ENCODE measurements at regions not wholly inside any gene's neighbourhood (a gene's known extent, or its start where the extent isn't known, plus 50 kb on each side); places are given as distances from the start of the nearest gene placed in this dataset.

DNA sequence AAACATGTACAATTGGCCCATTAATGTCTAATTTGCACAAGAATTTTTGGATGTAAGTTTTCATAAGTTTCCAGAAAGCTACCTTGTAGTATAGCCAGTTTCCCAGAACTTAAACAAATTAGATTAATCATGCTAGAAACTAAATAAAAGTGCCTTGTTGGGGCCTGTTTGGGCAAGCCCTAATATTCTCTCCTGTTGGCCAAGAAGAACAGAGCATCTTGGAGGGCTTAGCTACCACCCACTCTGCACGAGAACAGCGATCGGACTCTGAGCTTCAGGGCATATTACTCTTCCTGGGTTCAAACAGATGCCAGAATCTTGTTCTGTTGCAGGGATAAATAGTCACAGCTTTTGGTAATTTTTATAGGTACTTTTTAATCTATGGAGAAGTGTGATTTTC is 88.2 kb downstream of the GAS1 start:
- no peak overlapping the region for H3K4me3 ChIP-seq (ENCODE audit: low read length in 3 of 3)
- no peak overlapping the region for H3K27ac ChIP-seq (ENCODE audit: low read depth, low read length)
- no peaks in the 10 kb centered on the region for H3K9me3 ChIP-seq (ENCODE audit: control insufficient read depth in 3 of 3, low read length in 3 of 3)
- H3K36me3 ChIP-seq (ENCODE audit: control insufficient read depth in 3 of 3, insufficient read depth in 3 of 3, low read length in 3 of 3), result no peaks in the 10 kb centered on the region
- no peak overlapping the region for H3K9ac ChIP-seq (ENCODE audit: low read depth in 1 of 3, low read length in 3 of 3)
- peaks cover 0 to 7% (median 2%) of the 10 kb centered on the region in 3 donors for H3K4me1 ChIP-seq (ENCODE audit: control insufficient read depth in 3 of 3, insufficient read depth in 3 of 3, low read length in 3 of 3)
- no peaks in the 10 kb centered on the region for H3K27me3 ChIP-seq (ENCODE audit: control insufficient read depth in 3 of 3, insufficient read depth in 3 of 3, low read length in 3 of 3)

DNA sequence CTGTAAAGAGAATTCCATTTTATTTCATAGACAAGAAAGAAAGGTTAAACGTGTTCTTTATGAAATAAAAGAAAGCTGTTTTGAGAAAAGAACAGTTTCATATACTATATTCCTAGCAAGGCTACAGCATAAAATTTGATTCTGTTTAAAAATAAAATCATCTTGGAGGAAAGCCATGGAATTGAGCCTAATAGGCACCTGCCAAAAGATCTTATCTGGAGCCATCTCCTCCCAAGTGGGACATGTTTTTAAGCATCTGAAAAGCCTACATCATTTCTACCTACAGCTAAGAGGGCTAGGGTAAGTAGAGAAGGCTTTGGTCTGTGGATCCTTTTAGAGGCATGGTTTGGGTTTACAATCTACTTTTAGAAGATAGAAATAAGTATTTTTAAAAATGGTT is 89.3 kb downstream of the GAS1 start:
- Histone ChIP-seq H3K27me3 (ENCODE audit: control insufficient read depth in 3 of 3, insufficient read depth in 3 of 3, low read length in 3 of 3) (no peaks in the 10 kb centered on the region), H3K36me3 (ENCODE audit: control insufficient read depth in 3 of 3, insufficient read depth in 3 of 3, low read length in 3 of 3) (no peaks in the 10 kb centered on the region), H3K4me3 (ENCODE audit: low read length in 3 of 3) (no peak overlapping the region), H3K4me1 (ENCODE audit: control insufficient read depth in 3 of 3, insufficient read depth in 3 of 3, low read length in 3 of 3) (peaks cover 0 to 7% (median 2%) of the 10 kb centered on the region in 3 donors), H3K9me3 (ENCODE audit: control insufficient read depth in 3 of 3, low read length in 3 of 3) (no peaks in the 10 kb centered on the region), H3K9ac (ENCODE audit: low read depth in 1 of 3, low read length in 3 of 3) (no peak overlapping the region), H3K27ac (ENCODE audit: low read depth, low read length) (no peak overlapping the region)

DNA sequence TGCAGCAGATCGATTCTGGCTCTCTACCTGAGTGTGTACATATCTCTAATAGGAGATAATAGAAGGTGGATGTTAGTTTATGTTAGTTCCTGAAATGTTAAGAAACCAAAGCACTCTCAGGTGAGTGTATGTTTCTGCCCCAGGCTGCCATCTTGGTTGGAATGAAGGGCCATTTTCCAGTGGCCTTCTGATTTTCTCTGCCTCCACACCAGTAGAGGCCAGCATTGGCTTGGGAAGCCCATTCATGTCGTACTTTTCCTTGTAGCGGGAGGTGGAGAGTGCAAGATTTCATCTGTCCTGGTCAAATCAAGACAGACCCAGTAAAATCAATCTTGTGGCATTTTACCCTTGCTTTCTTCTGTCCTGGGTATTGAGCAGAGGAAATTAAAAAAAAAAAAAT is 91.0 kb downstream of the GAS1 start:
- no peaks in the 10 kb centered on the region for H3K27me3 ChIP-seq (ENCODE audit: control insufficient read depth in 3 of 3, insufficient read depth in 3 of 3, low read length in 3 of 3)
- H3K9me3 ChIP-seq (ENCODE audit: control insufficient read depth in 3 of 3, low read length in 3 of 3), result no peaks in the 10 kb centered on the region
- H3K9ac ChIP-seq (ENCODE audit: low read depth in 1 of 3, low read length in 3 of 3), result no peak overlapping the region
- no peak overlapping the region for H3K27ac ChIP-seq (ENCODE audit: low read depth, low read length)
- no peak overlapping the region for H3K4me3 ChIP-seq (ENCODE audit: low read length in 3 of 3)
- no peaks in the 10 kb centered on the region for H3K36me3 ChIP-seq (ENCODE audit: control insufficient read depth in 3 of 3, insufficient read depth in 3 of 3, low read length in 3 of 3)
- peaks cover 0 to 7% (median 2%) of the 10 kb centered on the region in 3 donors for H3K4me1 ChIP-seq (ENCODE audit: control insufficient read depth in 3 of 3, insufficient read depth in 3 of 3, low read length in 3 of 3)

DNA sequence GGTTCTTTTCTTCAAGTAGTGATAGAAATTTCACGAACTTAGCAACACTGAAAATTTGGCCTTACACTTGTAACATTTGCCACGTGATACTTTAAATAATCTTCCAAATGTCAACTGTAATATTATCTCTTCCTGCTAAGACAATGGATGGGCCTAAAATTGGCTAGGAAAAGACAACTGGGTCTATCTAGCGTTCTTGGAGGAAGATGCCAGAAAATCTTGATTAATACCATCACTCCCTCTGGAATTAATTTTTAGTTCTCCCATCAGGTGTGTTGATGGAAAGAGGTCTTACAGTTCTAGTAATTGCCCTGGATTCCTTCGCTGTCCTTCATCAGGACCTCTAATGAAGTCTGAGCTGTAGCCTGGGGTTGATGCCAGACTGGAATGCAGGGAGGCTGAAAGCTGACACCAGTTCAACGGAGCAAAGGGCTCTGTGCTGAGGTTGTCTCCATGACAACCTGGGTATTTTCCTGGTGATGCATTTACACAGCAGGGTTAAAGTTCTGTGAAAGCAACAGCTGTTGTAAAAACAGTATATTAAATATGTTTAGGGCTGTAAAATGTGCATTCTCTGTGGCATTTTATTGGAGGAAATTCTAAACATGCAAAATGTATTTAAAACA is 92.3 kb downstream of the GAS1 start:
- no peak overlapping the region for H3K27ac ChIP-seq (ENCODE audit: low read depth, low read length)
- H3K9ac ChIP-seq (ENCODE audit: low read depth in 1 of 3, low read length in 3 of 3), result no peak overlapping the region

DNA sequence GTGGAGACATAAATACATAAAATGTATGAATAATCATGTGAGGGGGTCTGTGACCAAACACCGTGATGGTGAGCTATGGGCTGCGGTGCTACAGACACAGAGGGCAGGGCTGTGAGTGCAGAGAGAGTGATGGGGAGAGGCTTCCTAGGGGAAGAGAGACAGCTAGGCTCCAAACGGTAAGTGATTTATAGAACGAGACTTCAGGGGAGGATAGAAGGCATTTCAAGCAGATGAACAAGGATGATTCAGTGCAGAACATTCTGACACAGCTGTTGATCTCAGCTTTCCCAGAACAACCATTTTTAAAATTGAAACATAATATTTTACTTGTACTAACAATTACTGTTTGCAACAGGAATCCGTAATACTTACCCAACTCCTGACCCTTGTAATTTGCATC is 100.7 kb downstream of the GAS1 start:
- Histone ChIP-seq H3K4me1 (ENCODE audit: control insufficient read depth in 3 of 3, insufficient read depth in 3 of 3, low read length in 3 of 3) (no peaks in the 10 kb centered on the region), H3K4me3 (ENCODE audit: low read length in 3 of 3) (no peak overlapping the region), H3K27ac (ENCODE audit: low read depth, low read length) (no peak overlapping the region), H3K9me3 (ENCODE audit: control insufficient read depth in 3 of 3, low read length in 3 of 3) (no peaks in the 10 kb centered on the region), H3K36me3 (ENCODE audit: control insufficient read depth in 3 of 3, insufficient read depth in 3 of 3, low read length in 3 of 3) (no peaks in the 10 kb centered on the region), H3K27me3 (ENCODE audit: control insufficient read depth in 3 of 3, insufficient read depth in 3 of 3, low read length in 3 of 3) (no peaks in the 10 kb centered on the region), H3K9ac (ENCODE audit: low read depth in 1 of 3, low read length in 3 of 3) (no peak overlapping the region)

More for the DNA sequence above, 92.3 kb downstream of the GAS1 start:
- no peaks in the 10 kb centered on the region for H3K36me3 ChIP-seq (ENCODE audit: control insufficient read depth in 3 of 3, insufficient read depth in 3 of 3, low read length in 3 of 3)
- no peak overlapping the region for H3K4me3 ChIP-seq (ENCODE audit: low read length in 3 of 3)
- H3K9me3 ChIP-seq (ENCODE audit: control insufficient read depth in 3 of 3, low read length in 3 of 3), result no peaks in the 10 kb centered on the region
- H3K4me1 ChIP-seq (ENCODE audit: control insufficient read depth in 3 of 3, insufficient read depth in 3 of 3, low read length in 3 of 3), result peaks cover 0 to 7% (median 2%) of the 10 kb centered on the region in 3 donors
- no peaks in the 10 kb centered on the region for H3K27me3 ChIP-seq (ENCODE audit: control insufficient read depth in 3 of 3, insufficient read depth in 3 of 3, low read length in 3 of 3)

DNA sequence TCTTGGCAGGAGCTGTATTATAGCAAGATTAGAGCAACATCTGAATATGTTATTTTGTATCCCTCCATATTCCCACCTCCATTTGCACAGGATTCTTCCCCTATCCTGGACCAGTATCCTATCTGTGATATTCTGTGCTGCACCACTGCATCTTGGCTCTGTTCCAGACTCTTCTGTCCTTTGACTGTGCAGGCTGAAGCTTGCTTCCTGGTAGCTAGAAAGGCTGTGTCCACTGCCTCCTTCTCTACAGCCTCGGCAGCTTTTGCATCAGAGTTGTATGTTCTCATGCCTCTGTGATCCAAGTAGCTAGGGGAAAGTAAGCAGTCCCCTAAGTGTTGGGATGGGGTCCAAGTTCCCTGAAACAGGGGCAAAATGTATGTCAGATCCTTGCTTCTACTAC is 104.1 kb downstream of the GAS1 start:
- no peak overlapping the region for H3K4me3 ChIP-seq (ENCODE audit: low read length in 3 of 3)
- H3K27ac ChIP-seq (ENCODE audit: low read depth, low read length), result no peak overlapping the region
- no peak overlapping the region for H3K9ac ChIP-seq (ENCODE audit: low read depth in 1 of 3, low read length in 3 of 3)
- peaks cover 0 to 2% (median 0%) of the 10 kb centered on the region in 3 donors for H3K4me1 ChIP-seq (ENCODE audit: control insufficient read depth in 3 of 3, insufficient read depth in 3 of 3, low read length in 3 of 3)
- no peaks in the 10 kb centered on the region for H3K9me3 ChIP-seq (ENCODE audit: control insufficient read depth in 3 of 3, low read length in 3 of 3)
- no peaks in the 10 kb centered on the region for H3K36me3 ChIP-seq (ENCODE audit: control insufficient read depth in 3 of 3, insufficient read depth in 3 of 3, low read length in 3 of 3)
- peaks cover 0 to 2% (median 0%) of the 10 kb centered on the region in 3 donors for H3K27me3 ChIP-seq (ENCODE audit: control insufficient read depth in 3 of 3, insufficient read depth in 3 of 3, low read length in 3 of 3)

DNA sequence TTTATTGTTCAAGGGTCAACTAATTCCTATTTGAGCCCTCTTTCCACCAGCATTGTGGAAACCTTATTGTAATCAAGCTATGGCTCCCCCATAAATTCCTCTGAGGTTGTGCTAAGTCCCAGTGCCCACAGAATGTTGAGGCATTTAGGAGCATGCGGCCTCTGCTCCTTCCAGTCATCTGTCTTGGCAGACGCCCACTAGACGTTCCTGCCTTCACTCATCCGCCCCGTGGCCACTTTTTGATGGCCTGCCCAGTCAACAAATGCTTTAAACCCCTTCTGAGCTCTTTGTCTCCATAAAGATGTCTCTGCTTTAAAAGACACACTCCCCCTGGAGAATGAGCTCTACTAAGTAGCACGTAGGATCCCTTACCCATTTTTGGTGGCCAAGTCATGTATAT is 104.7 kb downstream of the GAS1 start:
- Histone ChIP-seq H3K36me3 (ENCODE audit: control insufficient read depth in 3 of 3, insufficient read depth in 3 of 3, low read length in 3 of 3) (no peaks in the 10 kb centered on the region), H3K4me1 (ENCODE audit: control insufficient read depth in 3 of 3, insufficient read depth in 3 of 3, low read length in 3 of 3) (peaks cover 0 to 2% (median 0%) of the 10 kb centered on the region in 3 donors), H3K4me3 (ENCODE audit: low read length in 3 of 3) (no peak overlapping the region), H3K9me3 (ENCODE audit: control insufficient read depth in 3 of 3, low read length in 3 of 3) (no peaks in the 10 kb centered on the region), H3K27ac (ENCODE audit: low read depth, low read length) (no peak overlapping the region), H3K27me3 (ENCODE audit: control insufficient read depth in 3 of 3, insufficient read depth in 3 of 3, low read length in 3 of 3) (peaks cover 0 to 2% (median 0%) of the 10 kb centered on the region in 3 donors), H3K9ac (ENCODE audit: low read depth in 1 of 3, low read length in 3 of 3) (no peak overlapping the region)

DNA sequence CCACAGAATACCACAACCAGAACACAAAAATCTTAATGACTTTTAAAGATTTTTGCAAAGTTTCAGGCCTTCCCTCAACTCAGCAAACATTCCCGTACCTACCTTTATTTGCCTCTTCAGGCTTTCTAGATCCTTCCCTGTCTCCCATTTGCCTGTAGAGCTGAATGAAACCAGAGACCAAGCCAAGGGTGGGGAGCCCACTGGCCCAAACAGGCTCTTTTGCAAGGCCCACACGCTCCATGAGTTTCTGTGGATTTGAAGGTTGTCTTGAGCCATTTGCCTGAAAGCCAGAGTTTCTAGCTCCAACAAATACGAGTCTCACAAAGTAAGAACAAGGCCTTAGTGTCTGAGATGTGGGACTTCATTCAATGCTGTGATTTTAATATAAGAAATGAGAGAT is 107.8 kb downstream of the GAS1 start:
- Histone ChIP-seq H3K27me3 (ENCODE audit: control insufficient read depth in 3 of 3, insufficient read depth in 3 of 3, low read length in 3 of 3) (peaks cover 0 to 2% (median 0%) of the 10 kb centered on the region in 3 donors), H3K27ac (ENCODE audit: low read depth, low read length) (no peak overlapping the region), H3K9ac (ENCODE audit: low read depth in 1 of 3, low read length in 3 of 3) (no peak overlapping the region)

DNA sequence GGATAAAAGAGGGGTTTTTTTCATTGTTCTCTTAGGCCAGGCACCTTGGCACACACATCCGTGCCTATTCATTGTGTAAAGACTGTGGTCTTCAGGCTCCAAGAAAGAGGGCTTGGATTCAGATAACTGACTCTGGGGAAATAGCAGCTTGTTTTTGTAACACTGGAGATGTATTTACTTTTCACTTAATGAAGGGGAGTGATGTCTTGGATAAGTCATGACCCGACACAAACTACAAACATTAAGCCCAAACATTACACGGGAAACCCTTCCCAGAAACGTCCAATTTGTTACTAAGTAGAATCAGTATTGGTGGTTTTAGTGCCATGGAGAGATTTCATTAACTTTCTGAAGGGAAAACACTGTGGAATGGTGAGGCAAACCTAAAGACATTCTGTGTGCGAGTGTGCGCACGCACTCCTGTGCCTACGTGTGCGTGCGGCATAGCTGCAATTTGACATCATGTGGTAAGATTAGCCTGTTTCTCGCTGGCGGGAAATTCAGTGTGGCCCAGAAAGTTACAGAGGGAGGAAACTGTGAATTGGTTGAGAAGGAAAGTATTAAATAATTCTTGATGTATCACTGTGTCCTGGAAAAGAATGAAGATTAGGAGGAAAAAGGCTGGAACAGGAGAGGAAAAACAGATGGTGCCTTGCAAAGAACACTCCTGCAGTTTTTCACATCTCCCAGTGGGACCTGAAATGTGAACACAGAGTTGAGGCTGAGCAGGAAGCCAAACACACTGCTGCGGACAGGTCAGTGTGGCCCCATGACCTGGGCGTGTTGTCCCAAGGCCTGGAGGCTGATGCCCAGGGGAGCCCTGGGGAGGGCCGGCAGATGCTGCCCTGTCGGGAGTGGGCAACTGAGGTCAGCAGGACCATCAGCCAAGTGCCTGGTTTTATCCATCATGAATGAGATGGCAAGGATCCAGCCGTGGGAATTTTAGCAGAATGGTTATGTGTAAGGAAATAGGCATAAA is 108.5 kb downstream of the GAS1 start:
- Histone ChIP-seq H3K9ac (ENCODE audit: low read depth in 1 of 3, low read length in 3 of 3) (no peak overlapping the region), H3K27me3 (ENCODE audit: control insufficient read depth in 3 of 3, insufficient read depth in 3 of 3, low read length in 3 of 3) (peaks cover 0 to 2% (median 0%) of the 10 kb centered on the region in 3 donors), H3K9me3 (ENCODE audit: control insufficient read depth in 3 of 3, low read length in 3 of 3) (no peaks in the 10 kb centered on the region), H3K4me3 (ENCODE audit: low read length in 3 of 3) (no peak overlapping the region), H3K4me1 (ENCODE audit: control insufficient read depth in 3 of 3, insufficient read depth in 3 of 3, low read length in 3 of 3) (peaks cover 0 to 2% (median 0%) of the 10 kb centered on the region in 3 donors), H3K27ac (ENCODE audit: low read depth, low read length) (no peak overlapping the region), H3K36me3 (ENCODE audit: control insufficient read depth in 3 of 3, insufficient read depth in 3 of 3, low read length in 3 of 3) (no peaks in the 10 kb centered on the region)

More for the DNA sequence above, 107.8 kb downstream of the GAS1 start:
- no peaks in the 10 kb centered on the region for H3K36me3 ChIP-seq (ENCODE audit: control insufficient read depth in 3 of 3, insufficient read depth in 3 of 3, low read length in 3 of 3)
- H3K9me3 ChIP-seq (ENCODE audit: control insufficient read depth in 3 of 3, low read length in 3 of 3), result no peaks in the 10 kb centered on the region
- no peak overlapping the region for H3K4me3 ChIP-seq (ENCODE audit: low read length in 3 of 3)
- H3K4me1 ChIP-seq (ENCODE audit: control insufficient read depth in 3 of 3, insufficient read depth in 3 of 3, low read length in 3 of 3), result peaks cover 0 to 2% (median 0%) of the 10 kb centered on the region in 3 donors

DNA sequence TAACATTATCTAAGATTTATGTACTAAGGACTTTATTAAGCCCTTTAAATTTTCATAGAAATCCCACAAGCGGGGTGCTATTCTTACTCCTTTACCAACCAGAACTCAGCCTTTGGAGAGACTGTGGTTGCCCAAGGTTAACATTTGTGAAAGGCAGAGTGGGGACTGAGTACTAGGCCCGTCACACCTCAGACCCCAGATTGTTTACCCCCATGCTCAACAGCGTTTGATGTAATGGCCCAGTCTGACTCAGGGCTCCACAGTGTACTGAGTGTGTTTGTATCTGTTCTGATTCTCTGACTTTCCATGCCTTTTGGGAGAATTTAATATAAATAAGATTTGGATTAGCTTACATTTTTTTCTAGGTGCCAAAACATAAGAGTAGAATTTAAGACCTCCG is 110.0 kb downstream of the GAS1 start:
- Histone ChIP-seq H3K27me3 (ENCODE audit: control insufficient read depth in 3 of 3, insufficient read depth in 3 of 3, low read length in 3 of 3) (peaks cover 0 to 2% (median 0%) of the 10 kb centered on the region in 3 donors), H3K9me3 (ENCODE audit: control insufficient read depth in 3 of 3, low read length in 3 of 3) (no peaks in the 10 kb centered on the region), H3K27ac (ENCODE audit: low read depth, low read length) (no peak overlapping the region), H3K36me3 (ENCODE audit: control insufficient read depth in 3 of 3, insufficient read depth in 3 of 3, low read length in 3 of 3) (no peaks in the 10 kb centered on the region), H3K4me1 (ENCODE audit: control insufficient read depth in 3 of 3, insufficient read depth in 3 of 3, low read length in 3 of 3) (peaks cover 0 to 2% (median 0%) of the 10 kb centered on the region in 3 donors), H3K4me3 (ENCODE audit: low read length in 3 of 3) (no peak overlapping the region), H3K9ac (ENCODE audit: low read depth in 1 of 3, low read length in 3 of 3) (no peak overlapping the region)
